Left lung (tissue), 4 donors: ENCODE measurements at regions not wholly inside any gene's neighbourhood (a gene's known extent, or its start where the extent isn't known, plus 50 kb on each side); places are given as distances from the start of the nearest gene placed in this dataset.
"Not testable (repeated sequence)": the region's sequence is repeated elsewhere in the genome, so short reads cannot be mapped to it uniquely, and the experiment has no call there.

Experiments
- ATAC-seq: fragments of 200-7000 bp; cut with Tn5 transposase; one replicate; pipeline ENCODE4 v1.9.1; 2020; ENCODE audit warnings: moderate library complexity
- DNase-seq, 4 donors: peaks; one replicate each; pipeline ENCODE4 v3.0.0-alpha.2; 2013 to 2020
- H3K27ac ChIP-seq, 2 donors: fragments of 200-600 bp; sonication (generic) in 1 of 2; one replicate each; pipeline versions ENCODE4 v1.5.0 to v1.8.0; 2020 to 2021
- H3K27me3 ChIP-seq, 2 donors: fragments of 200-600 bp; sonication (generic) in 1 of 2; one replicate each; pipeline versions ENCODE4 v1.5.0 to v1.8.0; 2020 to 2021
- H3K36me3 ChIP-seq, 2 donors: fragments of 200-600 bp; sonication (generic) in 1 of 2; one replicate each; pipeline versions ENCODE4 v1.5.0 to v1.8.0; 2020 to 2021
- H3K4me1 ChIP-seq, 2 donors: fragments of 200-600 bp; one replicate each; pipeline ENCODE4 v1.8.0; 2021
- H3K4me3 ChIP-seq, 2 donors: fragments of 200-600 bp; sonication (generic) in 1 of 2; one replicate each; pipeline versions ENCODE4 v1.5.0 to v1.8.0; 2020 to 2021; ENCODE audit warnings: mild to moderate bottlenecking in 1 of 2
- H3K9me3 ChIP-seq, 2 donors: fragments of 200-600 bp; sonication (generic) in 1 of 2; one replicate each; pipeline versions ENCODE4 v1.5.0 to v1.8.0; 2020 to 2021
- intact Hi-C, 2 donors: fragments of 100-400 bp; cut with DNase I; formaldehyde crosslinking; loops; one replicate each; pipeline versions ENCODE4 v1.11.2 to v1.14.2; 2022
- TF ChIP-seq, protein P1 (sequence below), 2 donors: fragments of 200-600 bp; sonication (generic) in 1 of 2; IDR thresholded peaks; one replicate each; pipeline versions ENCODE4 v1.5.0 to v1.8.0; 2021; ENCODE audit warnings: antibody characterized with exemption in 2 of 2
- donor health status: DM: no; HTN: yes; CAD: no.
- donor health status: DM: no; HTN: no; CAD: no.

- Histone ChIP-seq H3K36me3 (no peaks in the 10 kb centered on the region), H3K27me3 (no peaks in the 10 kb centered on the region), H3K27ac (no peak overlapping the region), H3K4me3 (no peak overlapping the region), H3K9me3 (no peaks in the 10 kb centered on the region), H3K4me1 (no peaks in the 10 kb centered on the region)
- DNase-seq (no peak), ATAC-seq (no peak)
- intact Hi-C loops, result no loop called here
- TF ChIP-seq, protein P1, sequence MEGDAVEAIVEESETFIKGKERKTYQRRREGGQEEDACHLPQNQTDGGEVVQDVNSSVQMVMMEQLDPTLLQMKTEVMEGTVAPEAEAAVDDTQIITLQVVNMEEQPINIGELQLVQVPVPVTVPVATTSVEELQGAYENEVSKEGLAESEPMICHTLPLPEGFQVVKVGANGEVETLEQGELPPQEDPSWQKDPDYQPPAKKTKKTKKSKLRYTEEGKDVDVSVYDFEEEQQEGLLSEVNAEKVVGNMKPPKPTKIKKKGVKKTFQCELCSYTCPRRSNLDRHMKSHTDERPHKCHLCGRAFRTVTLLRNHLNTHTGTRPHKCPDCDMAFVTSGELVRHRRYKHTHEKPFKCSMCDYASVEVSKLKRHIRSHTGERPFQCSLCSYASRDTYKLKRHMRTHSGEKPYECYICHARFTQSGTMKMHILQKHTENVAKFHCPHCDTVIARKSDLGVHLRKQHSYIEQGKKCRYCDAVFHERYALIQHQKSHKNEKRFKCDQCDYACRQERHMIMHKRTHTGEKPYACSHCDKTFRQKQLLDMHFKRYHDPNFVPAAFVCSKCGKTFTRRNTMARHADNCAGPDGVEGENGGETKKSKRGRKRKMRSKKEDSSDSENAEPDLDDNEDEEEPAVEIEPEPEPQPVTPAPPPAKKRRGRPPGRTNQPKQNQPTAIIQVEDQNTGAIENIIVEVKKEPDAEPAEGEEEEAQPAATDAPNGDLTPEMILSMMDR (IDR thresholded peaks at IDR 0.05), result no peak
Observed at GRCh38 chr10:17527514-17528146, 73.2 kb upstream of the ST8SIA6 start.

DNA sequence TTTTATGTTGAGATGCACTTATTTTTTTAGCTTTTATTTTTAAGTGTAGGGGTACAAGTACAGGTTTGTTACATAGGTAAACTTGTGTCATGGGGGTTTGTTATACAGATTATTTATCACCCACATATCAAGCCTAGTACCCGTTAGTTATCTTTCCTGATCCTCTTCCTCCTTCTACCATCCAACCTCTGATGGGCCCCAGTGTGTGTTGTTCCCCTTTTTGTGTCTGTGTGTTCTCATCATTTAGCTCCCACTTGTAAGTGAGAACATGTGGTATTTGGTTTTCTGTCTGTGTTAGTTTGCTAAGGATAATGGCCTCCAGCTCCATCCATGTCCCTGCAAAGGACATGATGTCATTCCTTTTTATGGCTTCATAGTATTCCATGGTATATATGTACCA is 72.2 kb upstream of the ST8SIA6 start:
- H3K4me3 ChIP-seq, DNase-seq, H3K9me3 ChIP-seq, ATAC-seq, H3K36me3 ChIP-seq, H3K4me1 ChIP-seq, H3K27me3 ChIP-seq, H3K27ac ChIP-seq, intact Hi-C loops: not testable (repeated sequence)

- H3K27ac ChIP-seq, result no peak overlapping the region
- TF ChIP-seq, protein P1 (IDR thresholded peaks at IDR 0.05), result no peak
- intact Hi-C loops, result no loop called here
- H3K4me1 ChIP-seq, result no peaks in the 10 kb centered on the region
- DNase-seq (no peak), ATAC-seq (no peak)
- no peaks in the 10 kb centered on the region for H3K9me3 ChIP-seq
- H3K36me3 ChIP-seq, result no peaks in the 10 kb centered on the region
- no peak overlapping the region for H3K4me3 ChIP-seq
- H3K27me3 ChIP-seq, result no peaks in the 10 kb centered on the region
Observed at GRCh38 chr10:17523917-17524316, 69.5 kb upstream of the ST8SIA6 start.

- H3K36me3 ChIP-seq, result no peaks in the 10 kb centered on the region
- H3K4me3 ChIP-seq, result no peak overlapping the region
- no peak for DNase-seq
- no peaks in the 10 kb centered on the region for H3K4me1 ChIP-seq
- no peaks in the 10 kb centered on the region for H3K27me3 ChIP-seq
- no peaks in the 10 kb centered on the region for H3K9me3 ChIP-seq
- intact Hi-C loops, result no loop called here
- TF ChIP-seq, protein P1 (IDR thresholded peaks at IDR 0.05), result no peak
- H3K27ac ChIP-seq, result no peak overlapping the region
- no peak for ATAC-seq
Observed at GRCh38 chr10:17523246-17523753, 68.9 kb upstream of the ST8SIA6 start.

GRCh38 chr10:17522269-17522668 is 67.9 kb upstream of the ST8SIA6 start:
- ATAC-seq, intact Hi-C loops, H3K27ac ChIP-seq: not testable (repeated sequence)

GRCh38 chr10:17519457-17519856 is 65.1 kb upstream of the ST8SIA6 start:
- no peak overlapping the region for H3K4me3 ChIP-seq
- DNase-seq (no peak), ATAC-seq (no peak)
- H3K27ac ChIP-seq, result no peak overlapping the region
- intact Hi-C loops, result no loop called here
- H3K4me1 ChIP-seq, result no peaks in the 10 kb centered on the region
- TF ChIP-seq, protein P1 (IDR thresholded peaks at IDR 0.05), result no peak
- peaks cover 0 to 3% of the 10 kb centered on the region in 2 donors for H3K9me3 ChIP-seq
- no peaks in the 10 kb centered on the region for H3K27me3 ChIP-seq
- H3K36me3 ChIP-seq, result no peaks in the 10 kb centered on the region

More at GRCh38 chr10:17522269-17522668, 67.9 kb upstream of the ST8SIA6 start:
- H3K4me1 ChIP-seq, H3K27me3 ChIP-seq, H3K9me3 ChIP-seq, DNase-seq, H3K4me3 ChIP-seq, H3K36me3 ChIP-seq: not testable (repeated sequence)
